ENCODE measurements at regions not wholly inside any gene's neighbourhood (a gene's known extent, or its start where the extent isn't known, plus 50 kb on each side); places are given as distances from the start of the nearest gene placed in this dataset.
"Not testable (repeated sequence)": the region's sequence is repeated elsewhere in the genome, so short reads cannot be mapped to it uniquely, and the experiment has no call there.

DNA sequence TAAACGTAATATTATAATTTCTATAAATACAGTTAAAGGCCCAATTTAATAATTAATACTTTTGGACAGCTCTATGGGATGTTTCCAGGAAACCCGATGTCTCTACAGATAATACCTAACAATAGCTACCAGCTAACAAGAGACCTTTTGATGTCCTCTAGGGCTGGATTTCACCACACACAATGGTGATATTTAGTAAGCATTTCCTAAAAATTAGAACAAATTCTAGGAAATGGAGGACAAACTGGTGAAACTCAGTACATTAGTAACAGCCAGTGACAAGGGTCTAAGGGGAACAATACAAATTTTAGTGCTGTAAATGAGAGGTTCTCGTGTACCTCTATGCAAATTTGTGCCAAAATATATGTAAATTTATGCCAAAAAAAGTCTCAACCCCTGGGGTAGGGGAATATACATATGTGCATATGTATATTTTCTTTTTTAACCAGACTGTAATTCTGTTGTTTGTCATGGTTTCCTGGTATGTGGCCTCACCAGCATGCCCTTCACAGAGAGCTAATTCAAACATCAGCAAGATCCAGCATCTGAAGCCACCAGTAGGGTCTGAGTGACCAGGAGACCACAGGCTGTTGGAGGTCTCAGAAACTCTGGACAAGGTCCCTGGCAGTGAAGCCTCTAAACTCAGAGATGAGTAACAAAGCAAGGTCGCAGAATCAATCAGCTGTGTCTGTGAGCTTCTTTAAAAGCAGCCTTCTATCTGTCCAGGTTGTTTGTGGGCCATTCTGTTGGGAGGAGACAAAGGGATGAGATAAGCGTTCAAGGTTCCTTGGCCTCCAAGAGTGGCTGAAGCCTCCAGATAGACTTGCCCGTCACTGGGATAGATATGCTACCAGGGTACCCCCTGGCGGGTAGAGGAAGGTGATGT is 235.1 kb upstream of the RREB1 start:
- peak; percentile 79 to 83 for DNase-seq

DNA sequence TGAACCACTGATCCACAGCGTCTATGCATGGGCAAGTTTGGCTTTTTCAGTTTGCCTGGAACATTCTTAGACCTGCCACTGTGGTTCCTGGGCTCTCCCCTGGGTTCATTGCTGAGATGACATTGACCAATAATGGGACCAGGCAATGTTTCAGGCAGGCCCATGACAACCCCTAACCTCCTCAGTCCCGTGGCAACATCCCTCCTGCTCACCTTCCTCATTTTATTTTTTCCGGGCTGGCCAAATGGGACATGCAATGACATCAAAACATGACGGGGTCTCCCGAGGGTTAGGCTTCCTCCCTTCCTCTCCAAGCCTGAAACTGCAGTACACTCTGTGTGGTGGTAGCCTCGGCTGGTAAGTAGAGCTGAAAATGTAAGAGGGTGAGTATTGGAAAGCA is 234.0 kb upstream of the RREB1 start:
- DNase-seq: no peak

DNA sequence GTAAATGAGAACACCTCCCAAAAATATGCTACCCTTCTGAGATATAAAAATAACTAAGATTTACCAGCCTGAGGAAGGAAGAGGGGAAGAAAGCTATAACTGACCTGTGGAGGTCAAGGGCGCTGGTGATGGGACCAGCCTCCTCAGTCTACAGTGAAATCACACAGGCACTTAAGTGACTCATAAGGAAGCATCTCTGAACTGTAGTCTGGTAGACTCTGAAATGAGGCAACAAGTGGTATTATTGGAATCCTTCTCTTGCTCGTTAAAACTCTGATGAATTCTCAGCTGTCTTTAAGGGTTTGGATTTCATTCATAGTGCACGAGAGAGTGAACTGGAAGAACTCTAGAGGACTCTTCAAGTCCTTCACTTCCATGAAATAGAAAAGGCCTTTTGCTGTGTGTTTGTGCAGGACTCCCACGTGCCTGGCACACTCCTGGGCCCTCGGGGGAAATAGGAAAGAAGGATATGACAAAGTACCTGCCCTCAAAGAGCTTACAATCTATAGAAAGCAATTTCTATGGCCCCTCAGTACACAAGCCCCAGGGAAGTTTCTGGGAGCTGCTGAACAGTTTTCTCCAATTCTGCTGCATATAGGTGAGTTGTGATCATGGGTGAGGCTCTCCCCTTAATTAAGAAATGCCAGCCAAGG is 231.8 kb upstream of the RREB1 start:
- no peak for DNase-seq

DNA sequence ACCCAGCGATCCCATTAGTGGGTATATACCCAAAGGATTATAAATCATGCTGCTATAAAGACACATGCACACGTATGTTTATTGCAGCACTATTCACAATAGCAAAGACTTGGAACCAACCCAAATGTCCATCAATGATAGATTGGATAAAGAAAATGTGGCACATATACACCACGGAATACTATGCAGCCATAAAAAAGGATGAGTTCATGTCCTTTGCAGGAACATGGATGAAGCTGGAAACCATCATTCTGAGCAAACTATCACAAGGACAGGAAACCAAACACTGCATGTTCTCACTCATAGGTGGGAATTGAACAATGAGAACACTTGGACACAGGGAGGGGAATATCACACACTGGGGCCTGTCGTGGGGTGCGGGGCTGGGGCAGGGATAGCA is 230.0 kb upstream of the RREB1 start:
- not testable (repeated sequence) for DNase-seq

DNA sequence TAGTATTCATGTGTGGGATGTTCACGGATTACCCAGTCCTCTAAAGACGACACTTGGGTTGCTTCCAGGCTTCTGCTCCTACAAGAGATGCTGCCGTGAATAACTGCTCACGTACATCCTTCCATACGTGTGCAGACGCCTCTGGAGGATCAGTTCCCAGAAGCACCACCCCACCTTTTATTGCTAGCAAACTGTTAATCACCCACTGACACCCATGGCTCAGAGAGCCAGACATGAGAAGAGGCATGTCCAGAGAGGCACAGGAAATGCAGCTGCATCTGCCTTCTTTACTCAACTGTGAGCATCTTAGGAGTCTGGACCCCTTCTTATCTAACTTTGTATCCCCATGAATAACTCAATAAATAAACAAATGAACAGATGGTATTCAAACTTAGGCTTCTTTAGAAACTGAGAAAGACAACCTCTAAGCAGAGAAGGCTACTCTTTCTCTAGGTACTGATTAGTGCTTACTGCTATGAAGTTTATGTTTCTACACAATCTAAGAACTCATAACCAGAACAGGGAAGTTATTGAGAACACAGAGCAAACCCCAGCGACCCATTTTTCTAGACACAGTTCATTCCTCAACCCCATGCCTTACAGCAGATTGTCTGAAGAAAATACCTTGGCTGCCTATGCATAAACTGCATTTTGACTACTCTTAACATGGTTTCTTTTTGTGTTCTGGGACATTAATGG is 228.7 kb upstream of the RREB1 start:
- DNase-seq: no peak

DNA sequence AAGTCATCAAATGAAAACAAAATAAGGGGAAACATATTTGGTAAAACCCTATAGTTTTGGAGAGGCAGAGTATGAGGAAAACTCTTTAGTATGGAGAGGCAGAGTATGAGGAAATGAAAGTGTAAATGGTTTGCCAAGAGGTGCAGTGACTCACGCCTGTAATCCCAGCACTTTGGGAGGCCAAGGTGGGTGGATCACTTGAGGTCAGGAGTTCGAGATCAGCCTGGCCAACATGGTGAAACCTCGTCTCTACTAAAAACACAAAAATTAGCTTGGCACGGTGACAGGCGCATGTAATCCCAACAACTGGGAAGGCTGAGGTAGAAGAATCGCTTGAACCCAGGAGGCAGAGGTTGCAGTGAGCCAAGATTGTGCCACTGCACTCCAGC is 228.2 kb upstream of the RREB1 start:
- not testable (repeated sequence) for DNase-seq

DNA sequence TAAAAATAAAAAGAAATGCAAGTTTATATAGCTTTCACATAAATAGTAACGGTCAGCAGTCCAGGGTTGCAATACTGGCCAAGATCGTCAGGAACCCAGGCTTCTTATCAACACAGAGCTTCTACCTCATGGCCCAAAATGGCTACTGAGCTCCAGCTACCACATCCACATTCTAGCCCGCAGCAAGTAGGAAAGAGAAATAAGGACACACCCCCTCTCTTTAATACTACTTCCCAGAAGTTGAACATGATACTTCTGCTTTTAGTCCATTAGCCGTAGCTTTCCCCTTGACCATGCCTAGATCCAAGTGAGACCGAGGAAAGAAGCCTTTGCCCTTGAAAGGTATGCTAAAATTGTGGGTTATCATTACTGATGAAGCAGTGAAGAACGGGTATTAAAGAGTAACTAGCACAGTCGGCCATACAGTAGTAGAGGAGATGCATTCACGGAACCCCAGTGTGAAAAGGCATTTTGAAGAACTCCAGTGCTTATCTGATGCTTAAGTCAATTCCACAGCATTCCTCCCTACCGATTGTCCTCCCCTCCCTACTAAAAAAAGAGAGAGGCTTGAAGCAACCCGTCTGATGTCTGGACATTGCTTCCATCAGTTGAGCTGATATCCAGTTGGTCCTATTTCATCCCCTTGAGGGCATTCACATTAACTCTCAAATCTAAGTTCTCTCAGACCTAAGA is 226.9 kb upstream of the RREB1 start:
- DNase-seq: no peak

DNA sequence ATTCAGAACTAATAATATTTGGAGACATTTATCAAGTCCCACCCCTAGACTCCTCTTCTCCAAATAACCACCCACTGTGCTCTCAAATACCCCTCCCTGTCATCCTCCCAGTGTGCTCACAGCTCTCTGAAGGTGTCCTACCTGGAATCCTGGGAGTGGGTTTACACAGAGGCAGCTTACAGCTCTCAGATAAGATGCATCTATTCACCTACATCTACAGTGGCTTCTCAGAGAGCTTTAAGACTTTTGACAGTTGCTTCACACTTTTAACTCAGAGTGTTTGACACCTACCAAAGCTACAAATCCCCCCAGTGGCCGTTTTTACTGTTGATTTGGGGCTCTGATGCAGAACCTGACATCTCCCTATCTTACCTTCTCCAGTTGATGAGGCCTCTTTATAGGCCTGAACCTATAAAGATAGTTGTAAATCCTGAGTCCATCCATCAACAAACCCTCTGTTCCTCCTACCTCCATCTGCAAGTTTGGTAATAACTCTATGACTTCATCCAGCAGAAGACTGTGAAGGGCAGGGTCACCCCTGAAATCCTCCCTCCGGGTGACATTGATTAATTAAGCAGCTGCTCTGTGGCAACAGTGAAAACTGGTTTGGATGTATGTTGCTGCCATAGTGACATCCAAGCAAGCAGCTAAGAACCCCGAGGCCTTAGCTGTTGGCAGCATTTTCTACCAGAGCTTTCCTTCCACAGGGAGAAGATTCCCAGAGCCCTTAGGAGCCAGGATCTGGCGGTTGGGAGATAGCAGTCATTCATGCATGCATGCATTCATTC is 226.1 kb upstream of the RREB1 start:
- no peak for DNase-seq

DNA sequence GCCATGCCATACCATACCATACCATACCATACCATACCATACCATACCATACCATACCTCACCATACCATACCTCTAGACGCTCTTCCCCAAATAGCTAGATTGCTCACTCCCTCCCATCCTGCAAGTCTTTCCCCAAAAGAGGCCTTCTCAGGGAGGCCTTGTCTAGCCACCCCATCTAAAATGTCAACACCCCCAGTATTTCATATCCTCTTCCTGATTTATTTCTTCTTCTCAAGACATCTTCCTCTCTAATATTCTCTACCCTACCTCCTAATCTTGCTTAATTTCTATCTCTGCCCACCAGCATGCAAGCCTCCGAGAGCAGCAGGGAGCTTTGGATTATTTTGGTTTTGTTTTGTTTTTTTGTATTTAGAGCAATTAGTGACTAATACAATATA is 225.2 kb upstream of the RREB1 start:
- no peak for DNase-seq

DNA sequence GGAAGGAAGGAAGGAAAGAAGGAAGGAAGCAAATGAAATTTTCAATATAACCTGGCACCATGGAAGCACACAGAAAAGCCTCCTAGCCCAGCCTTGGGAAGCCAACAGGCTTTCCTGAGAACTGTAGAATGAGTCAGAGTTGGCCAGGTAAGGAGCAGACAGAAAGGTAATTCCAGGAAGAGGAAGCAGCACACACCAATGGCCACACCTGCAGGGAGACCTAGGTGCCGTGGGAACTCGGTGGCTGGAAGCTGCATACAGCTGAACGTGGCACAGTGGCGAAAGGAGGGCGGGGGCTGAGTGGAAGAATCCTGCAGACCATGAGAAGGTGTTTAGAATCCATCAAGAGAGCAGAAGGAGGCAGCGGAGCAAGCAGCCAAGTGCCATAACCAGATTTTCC is 224.8 kb upstream of the RREB1 start:
- no peak for DNase-seq

DNA sequence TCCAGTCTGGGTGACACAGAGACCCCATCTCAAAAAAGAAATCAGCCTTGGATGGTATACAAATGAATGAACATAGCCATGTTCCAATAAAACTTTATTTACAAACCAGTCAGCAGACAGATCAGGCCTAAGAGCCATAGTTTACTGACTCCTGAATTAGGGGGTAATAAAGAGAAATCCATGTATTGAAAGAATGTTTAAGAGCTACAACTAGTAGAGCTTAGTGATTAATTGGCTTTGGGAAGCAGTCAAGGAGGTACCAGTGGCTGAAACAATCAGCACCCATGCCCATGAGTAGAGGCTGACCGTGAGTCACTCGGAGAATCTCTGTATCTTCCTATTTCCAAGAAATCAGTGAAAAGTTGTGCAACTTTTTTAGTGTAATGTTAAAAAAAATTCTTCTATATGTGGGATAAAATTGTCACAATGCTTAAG is 223.6 kb upstream of the RREB1 start:
- DNase-seq: no peak

DNA sequence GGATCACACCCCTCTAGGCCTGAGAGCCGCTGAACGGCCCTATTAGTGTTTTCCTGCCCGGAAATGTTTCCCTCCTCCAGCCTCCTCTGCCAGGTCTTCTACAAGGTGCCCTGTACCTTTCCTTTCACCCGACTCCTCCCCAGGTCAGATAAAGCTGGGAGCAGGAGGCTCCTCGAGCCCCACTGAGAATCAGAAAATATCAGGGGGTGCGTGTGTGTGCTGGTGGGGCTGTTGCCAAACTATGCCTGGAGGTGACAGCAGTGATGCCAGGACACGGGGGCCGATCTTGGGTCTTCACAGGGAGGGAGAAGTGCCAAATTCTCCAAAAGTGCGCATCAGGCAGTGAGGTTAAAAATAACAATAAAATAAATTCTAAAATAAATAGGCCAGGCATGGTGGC is 222.8 kb upstream of the RREB1 start:
- no peak for DNase-seq

DNA sequence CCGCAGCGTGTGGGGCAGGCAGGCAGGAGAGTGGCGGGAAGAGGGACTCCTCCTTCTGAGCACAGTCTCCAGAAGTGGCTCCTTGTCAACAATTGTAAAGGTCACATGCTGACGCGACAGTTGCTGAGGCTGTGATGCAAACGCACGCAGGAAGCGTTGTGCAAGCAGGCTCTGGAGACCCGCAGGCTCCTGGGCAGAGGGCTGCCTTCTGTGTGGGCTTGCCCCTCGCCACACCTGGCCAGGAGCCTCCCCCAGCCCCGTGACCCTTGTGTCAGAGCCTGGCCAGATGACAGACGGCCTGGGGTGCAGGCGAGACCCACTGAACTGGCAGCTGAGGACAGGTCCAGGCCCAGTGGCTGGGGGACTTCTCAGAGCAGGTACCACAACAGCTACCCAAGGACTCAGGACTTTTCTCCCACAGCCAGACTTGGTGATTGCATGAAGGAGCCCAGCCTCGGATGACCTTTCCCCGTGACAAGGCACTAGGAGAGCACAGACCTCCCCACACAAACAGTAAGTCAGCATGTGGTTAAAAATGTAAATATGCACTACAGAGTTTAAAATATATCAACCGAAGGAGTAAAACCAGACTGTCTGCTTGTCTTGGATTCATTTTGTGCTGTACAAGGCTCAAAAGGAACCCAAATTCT is 222.1 kb upstream of the RREB1 start:
- DNase-seq: peak; percentile 17 to 66

DNA sequence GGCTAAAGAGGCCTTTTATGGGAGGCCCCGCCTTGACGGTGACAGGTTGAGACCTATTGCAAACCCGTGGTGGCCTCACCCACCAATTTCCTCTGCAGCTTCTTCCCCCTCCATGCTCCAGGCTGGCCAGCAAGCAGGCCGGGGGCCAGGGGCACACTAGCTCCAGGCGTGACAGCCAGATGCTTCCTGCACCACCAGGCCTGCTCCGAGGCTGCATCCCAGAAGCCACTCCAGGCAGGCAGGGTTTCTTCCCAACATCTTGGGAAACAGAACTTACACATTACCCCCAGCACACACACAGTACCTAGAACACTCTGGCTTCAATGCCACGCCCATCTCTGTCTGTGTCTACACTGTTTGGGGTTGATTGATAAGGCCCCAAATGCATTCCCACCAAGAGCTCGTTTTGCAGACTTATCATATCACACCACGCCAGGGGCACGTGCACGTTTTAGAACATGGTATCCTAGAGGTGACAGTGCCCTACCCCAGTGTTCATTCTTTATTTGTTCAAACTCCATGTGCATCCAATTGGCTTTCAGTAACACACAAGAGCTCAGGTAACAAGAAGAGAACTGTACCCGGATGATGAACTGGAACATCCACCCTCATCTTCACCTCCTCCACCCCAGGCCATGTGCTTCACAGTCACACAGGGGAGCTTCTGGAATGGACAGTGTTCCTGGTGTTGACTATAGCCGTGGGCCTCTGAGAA is 221.4 kb upstream of the RREB1 start:
- DNase-seq: peak in 1 of 2 experiments; percentile 66

DNA sequence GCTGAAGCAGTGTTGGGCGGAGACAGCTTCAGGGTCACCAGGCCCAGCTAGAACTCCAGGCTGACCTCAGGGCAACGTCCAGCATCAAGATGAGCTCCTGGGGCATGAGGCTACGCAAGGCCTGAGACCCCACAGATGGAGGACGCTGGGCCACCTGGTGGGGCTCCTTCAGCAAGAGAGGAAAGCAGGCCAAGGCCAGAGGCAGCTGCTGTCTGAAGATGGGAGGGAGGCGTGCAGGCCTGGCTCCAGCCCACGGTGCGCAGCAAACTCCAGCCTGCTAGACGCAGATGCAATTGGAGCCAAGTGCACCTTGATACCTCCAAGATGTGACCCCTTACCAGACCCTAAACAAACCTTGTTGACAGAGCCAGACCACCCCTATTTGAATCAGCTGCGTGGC is 220.9 kb upstream of the RREB1 start:
- no peak for DNase-seq

DNA sequence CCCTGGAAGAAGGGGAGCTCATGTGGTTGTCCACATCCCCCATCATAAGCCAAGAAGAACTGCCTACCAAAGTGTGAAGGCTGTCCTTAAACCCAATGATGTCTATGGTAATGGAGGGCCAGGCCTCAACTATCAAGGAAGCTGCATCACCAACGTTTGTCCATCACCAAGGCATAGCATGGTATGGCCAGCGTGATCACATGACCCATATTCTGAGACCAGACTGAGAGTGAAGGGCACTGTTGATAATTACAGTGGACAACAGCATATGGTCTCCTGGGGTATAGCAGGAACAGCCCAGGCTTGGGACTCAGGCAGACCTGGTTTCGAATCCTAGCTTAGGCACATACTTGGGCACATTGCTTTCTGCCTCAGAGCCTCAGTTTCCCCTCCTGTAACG is 218.2 kb upstream of the RREB1 start:
- DNase-seq: no peak

DNA sequence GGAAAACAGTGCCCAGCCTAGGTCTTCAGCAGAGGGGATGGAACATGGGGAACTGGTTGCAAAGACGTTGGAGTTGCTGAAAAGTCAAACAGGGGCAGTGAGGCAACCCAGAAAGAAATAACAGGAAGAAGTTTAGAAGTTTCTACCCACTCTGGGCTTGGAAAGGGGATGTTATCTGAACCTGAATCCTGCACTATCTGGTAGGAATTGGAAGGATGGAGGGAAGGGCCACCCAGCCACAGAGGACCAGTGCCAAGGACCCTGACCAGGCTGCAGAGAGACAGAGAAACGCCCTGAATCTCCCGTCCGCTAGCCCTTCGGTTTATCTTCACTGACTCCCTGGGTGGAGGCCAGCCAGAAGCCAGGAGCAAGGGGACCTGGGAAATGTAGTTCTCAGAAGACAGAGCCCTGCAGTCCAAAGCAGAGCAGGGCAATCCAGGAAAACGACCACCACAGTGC is 217.3 kb upstream of the RREB1 start:
- peak in 1 of 2 experiments; percentile 27 for DNase-seq

DNA sequence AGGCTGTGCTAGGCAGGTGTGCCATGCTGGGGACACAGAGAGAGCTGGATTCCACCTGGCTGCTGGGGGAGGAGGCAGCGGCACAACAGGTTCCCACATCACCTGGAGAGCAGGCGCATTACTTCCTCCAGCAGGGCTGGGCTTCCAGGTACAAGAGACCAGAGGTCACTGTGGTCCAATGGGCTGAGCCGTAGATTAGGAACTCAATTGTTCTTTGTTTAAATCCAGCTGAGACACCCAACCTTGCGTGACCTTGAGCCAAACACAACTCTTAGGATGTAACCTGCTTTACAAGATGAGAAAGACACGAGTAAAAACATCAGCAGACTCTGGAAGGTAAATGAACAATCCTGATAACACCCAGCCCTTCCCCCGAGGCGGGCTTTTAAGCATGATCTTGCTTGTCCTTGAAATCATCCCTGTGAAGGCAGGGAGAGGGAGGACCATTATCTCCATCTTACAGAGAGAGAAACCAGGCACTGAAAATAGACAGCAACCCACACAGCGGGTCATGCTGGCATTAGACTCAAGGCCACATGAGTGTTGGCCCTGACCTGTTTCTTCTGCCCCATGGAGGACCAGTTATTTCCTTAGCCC is 216.5 kb upstream of the RREB1 start:
- DNase-seq: peak; percentile 33 to 78

DNA sequence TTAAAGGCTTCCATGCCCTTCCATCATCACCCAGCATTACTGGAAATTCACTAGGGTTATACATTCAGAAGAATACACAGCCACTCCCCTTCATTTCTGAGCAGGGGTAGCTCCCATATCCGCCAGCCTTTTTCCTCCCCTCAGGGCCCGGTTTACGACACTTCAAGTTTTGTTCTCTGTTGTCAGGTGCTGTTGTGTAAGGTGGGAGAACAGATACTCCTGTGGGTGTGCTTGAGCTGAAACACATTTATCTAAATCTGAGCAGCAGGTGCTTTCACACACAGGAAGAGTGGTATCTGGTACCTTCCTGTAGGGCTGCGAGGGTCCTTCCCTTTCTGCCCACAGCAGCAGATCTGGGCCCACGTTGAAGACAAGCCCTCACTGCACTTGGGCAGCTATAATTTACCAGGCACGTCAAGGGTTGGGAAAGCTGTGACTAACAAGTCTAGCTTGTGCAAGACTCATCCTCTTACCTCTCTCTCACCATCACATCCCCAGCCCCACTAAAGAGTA is 215.8 kb upstream of the RREB1 start:
- DNase-seq: no peak

Measured in NCI-H526 (cell line).